Kidney (tissue), 13 donors: ENCODE measurements at regions not wholly inside any gene's neighbourhood (a gene's known extent, or its start where the extent isn't known, plus 50 kb on each side); places are given as distances from the start of the nearest gene placed in this dataset.

Source experiments
- DNase-seq, 5 donors: peaks; one replicate each; pipeline ENCODE4 v3.0.0-alpha.2; 2013 to 2020
- FAIRE-seq: peaks from 2 replicates; lab custom pipeline; 2012; peaks lifted over from hg19 to GRCh38; lab: Jason Lieb, UNC
- H3K27ac ChIP-seq, 2 donors: one replicate each; pipeline ENCODE4 v1.7.0; 2013; ENCODE audit warnings: low read depth in 2 of 2, low read length in 2 of 2, inconsistent platforms in 1 of 2
- H3K27me3 ChIP-seq: one replicate; pipeline ENCODE4 v1.7.1; 2013; ENCODE audit warnings: low read length, inconsistent platforms; ENCODE audit not compliant: control insufficient read depth, insufficient read depth
- H3K36me3 ChIP-seq, 3 donors: one replicate each; pipeline versions ENCODE4 v1.7.0 to v1.7.1; 2013; ENCODE audit warnings: low read length in 3 of 3, control low read depth in 1 of 3, inconsistent platforms in 1 of 3; ENCODE audit not compliant: insufficient read depth in 3 of 3, control insufficient read depth in 2 of 3
- H3K4me1 ChIP-seq, 3 donors: one replicate each; pipeline versions ENCODE4 v1.7.0 to v1.7.1; 2013; ENCODE audit warnings: low read length in 3 of 3, inconsistent platforms in 1 of 3, low read depth in 1 of 3; ENCODE audit not compliant: control insufficient read depth in 2 of 3, insufficient read depth in 2 of 3
- H3K4me3 ChIP-seq, 3 donors: one replicate each; pipeline versions ENCODE4 v1.7.0 to v1.8.1; 2013; ENCODE audit warnings: low read length in 3 of 3, control low read depth in 1 of 3, inconsistent platforms in 1 of 3
- H3K9ac ChIP-seq, 3 donors: one replicate each; pipeline versions ENCODE4 v1.7.0 to v1.7.1; 2013; ENCODE audit warnings: low read length in 3 of 3, control low read depth in 1 of 3, inconsistent platforms in 1 of 3
- H3K9me3 ChIP-seq, 3 donors: one replicate each; pipeline versions ENCODE4 v1.7.0 to v1.7.1; 2013; ENCODE audit warnings: low read length in 3 of 3, control low read depth in 1 of 3, inconsistent platforms in 1 of 3; ENCODE audit not compliant: control insufficient read depth in 2 of 3, insufficient read depth in 1 of 3
- intact Hi-C: fragments of 100-400 bp; cut with DNase I; formaldehyde crosslinking; loops from one replicate; pipeline ENCODE4 v1.11.1; 2022
- TF ChIP-seq, protein P1 (sequence below): IDR thresholded peaks from 3 replicates; pipeline ENCODE4 v1.5.1; 2012; ENCODE audit warnings: mild to moderate bottlenecking, moderate library complexity, borderline replicate concordance; ENCODE audit not compliant: insufficient read depth; ENCODE audit errors: extremely low read depth
- donor health status: control.
- donor health status: control.
- donor health status: control.
- donor health status: control.
- donor health status: control.
- donor health status: DM: yes; HTN: yes; CAD: no.
- donor health status: Normal renal cell carcinoma (clear cell type).

DNA sequence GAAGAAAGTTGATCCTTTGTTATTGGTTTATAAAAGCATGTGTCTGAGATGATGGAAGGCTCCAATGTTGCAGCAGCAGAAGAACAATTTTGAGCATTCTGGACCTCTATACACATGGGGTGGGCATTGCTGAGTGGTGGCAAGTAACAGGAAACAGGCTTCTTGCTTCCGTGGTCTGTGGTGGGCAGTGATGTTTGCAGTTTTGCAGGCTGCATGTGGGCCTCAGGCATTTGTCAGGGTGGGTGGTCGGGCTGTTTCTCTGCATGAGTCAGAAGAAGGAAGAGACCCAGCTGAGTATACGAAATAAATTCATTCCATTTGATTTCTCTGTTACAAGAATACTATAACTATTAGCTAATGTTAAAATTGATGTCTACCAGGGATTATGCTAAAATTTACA, 239.5 kb upstream of the COL3A1 start:
- DNase-seq, result peak in 1 of 5 donors; percentile 3

DNA sequence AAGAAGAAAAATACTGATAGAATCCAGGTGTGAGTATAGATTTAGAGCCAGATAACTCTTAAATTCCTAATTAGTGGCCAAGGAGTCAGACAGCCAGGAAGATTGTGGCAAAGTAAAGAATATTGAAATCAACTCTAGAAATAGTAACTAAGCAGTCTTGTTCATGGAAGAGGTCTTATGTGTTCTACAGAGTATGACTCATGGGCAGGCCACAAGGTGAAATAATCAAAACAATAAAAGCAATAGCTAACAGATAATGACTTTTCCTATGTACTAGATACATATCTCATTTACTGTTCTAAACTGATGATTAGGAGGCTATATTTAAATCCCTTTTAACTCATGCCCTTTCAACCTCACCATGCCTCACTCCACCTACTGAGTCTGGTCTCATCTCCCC, 227.4 kb upstream of the COL3A1 start:
- Histone ChIP-seq H3K27me3 (no peaks in the 10 kb centered on the region), H3K4me1 (no peaks in the 10 kb centered on the region), H3K9me3 (no peaks in the 10 kb centered on the region), H3K36me3 (no peaks in the 10 kb centered on the region), H3K9ac (no peak overlapping the region), H3K27ac (no peak overlapping the region), H3K4me3 (no peak overlapping the region)
- FAIRE-seq, result no peak
- no peak for DNase-seq
- TF ChIP-seq, protein P1, sequence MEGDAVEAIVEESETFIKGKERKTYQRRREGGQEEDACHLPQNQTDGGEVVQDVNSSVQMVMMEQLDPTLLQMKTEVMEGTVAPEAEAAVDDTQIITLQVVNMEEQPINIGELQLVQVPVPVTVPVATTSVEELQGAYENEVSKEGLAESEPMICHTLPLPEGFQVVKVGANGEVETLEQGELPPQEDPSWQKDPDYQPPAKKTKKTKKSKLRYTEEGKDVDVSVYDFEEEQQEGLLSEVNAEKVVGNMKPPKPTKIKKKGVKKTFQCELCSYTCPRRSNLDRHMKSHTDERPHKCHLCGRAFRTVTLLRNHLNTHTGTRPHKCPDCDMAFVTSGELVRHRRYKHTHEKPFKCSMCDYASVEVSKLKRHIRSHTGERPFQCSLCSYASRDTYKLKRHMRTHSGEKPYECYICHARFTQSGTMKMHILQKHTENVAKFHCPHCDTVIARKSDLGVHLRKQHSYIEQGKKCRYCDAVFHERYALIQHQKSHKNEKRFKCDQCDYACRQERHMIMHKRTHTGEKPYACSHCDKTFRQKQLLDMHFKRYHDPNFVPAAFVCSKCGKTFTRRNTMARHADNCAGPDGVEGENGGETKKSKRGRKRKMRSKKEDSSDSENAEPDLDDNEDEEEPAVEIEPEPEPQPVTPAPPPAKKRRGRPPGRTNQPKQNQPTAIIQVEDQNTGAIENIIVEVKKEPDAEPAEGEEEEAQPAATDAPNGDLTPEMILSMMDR, result no peak
- intact Hi-C loops, result no loop called here

More for the DNA sequence above, 239.5 kb upstream of the COL3A1 start:
- Histone ChIP-seq H3K4me3 (no peak overlapping the region), H3K27me3 (no peaks in the 10 kb centered on the region), H3K36me3 (no peaks in the 10 kb centered on the region), H3K4me1 (no peaks in the 10 kb centered on the region), H3K9ac (no peak overlapping the region), H3K9me3 (no peaks in the 10 kb centered on the region), H3K27ac (no peak overlapping the region)
- TF ChIP-seq, protein P1, result no peak
- intact Hi-C loops, result no loop called here
- FAIRE-seq, result no peak

DNA sequence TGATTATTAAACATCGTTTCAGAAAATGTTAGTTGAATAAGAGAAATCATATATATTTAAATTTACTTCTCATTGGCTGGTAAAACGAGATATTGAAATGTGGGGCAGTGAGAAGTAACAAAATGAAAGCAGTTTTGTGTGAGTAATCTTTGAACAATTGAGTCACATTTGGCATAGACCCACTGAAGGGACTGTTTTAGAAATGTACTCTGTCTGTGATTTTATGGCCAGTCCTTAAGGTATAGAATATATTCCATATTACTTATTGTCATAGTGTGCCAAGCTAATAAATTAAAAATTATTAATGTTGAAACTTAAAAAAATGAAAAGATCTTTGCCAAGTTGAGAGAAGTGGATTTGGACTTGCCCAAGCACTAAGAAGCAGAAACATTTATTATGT, 222.4 kb upstream of the COL3A1 start:
- no peak overlapping the region for H3K4me3 ChIP-seq
- peaks cover 0 to 2% (median 0%) of the 10 kb centered on the region in 3 donors for H3K9me3 ChIP-seq
- intact Hi-C loops, result no loop called here
- no peaks in the 10 kb centered on the region for H3K36me3 ChIP-seq
- TF ChIP-seq, protein P1, result no peak
- no peaks in the 10 kb centered on the region for H3K4me1 ChIP-seq
- no peaks in the 10 kb centered on the region for H3K27me3 ChIP-seq
- FAIRE-seq, result no peak
- H3K27ac ChIP-seq, result no peak overlapping the region
- DNase-seq, result no peak
- H3K9ac ChIP-seq, result no peak overlapping the region

DNA sequence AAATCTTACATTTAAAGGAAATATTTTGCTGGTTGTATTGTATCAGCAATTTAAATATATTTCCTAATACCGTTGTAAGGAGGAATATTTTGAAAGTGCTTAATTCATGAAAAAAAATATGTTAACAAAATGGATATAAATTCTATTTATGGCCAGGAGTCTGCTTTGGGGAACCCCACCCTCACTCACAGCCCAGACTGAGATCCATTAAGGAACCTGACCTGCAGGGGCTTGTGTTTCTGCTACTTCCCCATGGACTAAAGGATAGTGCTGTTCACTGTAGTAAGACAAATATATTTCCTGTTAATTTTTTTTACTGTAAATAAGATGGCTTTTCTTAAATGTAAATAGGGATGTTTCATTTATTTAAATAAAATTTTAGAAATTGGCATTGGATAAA, 221.9 kb upstream of the COL3A1 start:
- no peaks in the 10 kb centered on the region for H3K4me1 ChIP-seq
- TF ChIP-seq, protein P1, result no peak
- no peak overlapping the region for H3K4me3 ChIP-seq
- DNase-seq (no peak), FAIRE-seq (no peak)
- no peak overlapping the region for H3K9ac ChIP-seq
- intact Hi-C loops, result no loop called here
- peaks cover 0 to 2% (median 0%) of the 10 kb centered on the region in 3 donors for H3K9me3 ChIP-seq
- no peaks in the 10 kb centered on the region for H3K36me3 ChIP-seq
- H3K27ac ChIP-seq, result no peak overlapping the region
- H3K27me3 ChIP-seq, result no peaks in the 10 kb centered on the region
